HFFc6 (cell line): ENCODE measurements at regions not wholly inside any gene's neighbourhood (a gene's known extent, or its start where the extent isn't known, plus 50 kb on each side); places are given as distances from the start of the nearest gene placed in this dataset.
A peak's percentile ranks its signal among the peaks of the same experiment; 100 is the strongest.

Experiments
- DNase-seq: peaks from one replicate; pipeline ENCODE4 v3.0.0-alpha.2; 2018
- H3K27ac Mint-ChIP-seq: 2 replicates; pipeline ENCODE4 v1.8.0; 2020; ENCODE audit warnings: mild to moderate bottlenecking, mixed read lengths
- H3K27me3 Mint-ChIP-seq: 2 replicates; pipeline ENCODE4 v1.8.0; 2021; ENCODE audit warnings: mild to moderate bottlenecking, moderate library complexity, mixed read lengths; ENCODE audit not compliant: insufficient read depth
- H3K36me3 Mint-ChIP-seq: 2 replicates; pipeline ENCODE4 v1.8.0; 2021; ENCODE audit warnings: low read depth, mixed read lengths
- H3K4me1 Mint-ChIP-seq: 2 replicates; pipeline ENCODE4 v1.8.0; 2020; ENCODE audit warnings: low read depth, mixed read lengths
- H3K4me3 Mint-ChIP-seq: 2 replicates; pipeline ENCODE4 v1.8.0; 2020; ENCODE audit warnings: mild to moderate bottlenecking, moderate library complexity, mixed read lengths
- H3K9me3 Mint-ChIP-seq: 2 replicates; pipeline ENCODE4 v1.8.0; 2020; ENCODE audit warnings: mild to moderate bottlenecking, mixed read lengths
- TF ChIP-seq, protein P1 (sequence below): fragments of 200-600 bp; sonication (generic); IDR thresholded peaks from 2 replicates; pipeline ENCODE4 v1.5.0; 2021; ENCODE audit warnings: antibody characterized with exemption, mild to moderate bottlenecking

DNA sequence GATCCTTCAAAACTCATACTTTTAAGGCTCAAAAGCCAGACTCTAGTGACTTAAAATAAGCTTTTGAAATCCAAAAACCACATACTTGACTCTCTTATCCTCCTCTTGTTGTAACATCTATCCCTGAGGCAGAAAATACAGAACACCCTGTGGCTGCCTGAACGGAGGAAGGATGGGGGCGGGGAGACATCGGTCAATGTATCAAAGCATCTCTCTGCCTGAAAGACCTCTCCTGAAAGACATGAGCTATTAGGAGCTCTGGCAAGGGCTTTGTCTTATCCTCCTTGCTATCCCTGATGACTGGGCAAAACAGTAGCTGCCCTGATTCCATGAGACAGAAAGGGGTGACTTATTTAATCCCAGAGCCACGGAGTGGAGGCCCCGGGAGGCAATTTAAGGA lies 122.4 kb downstream of the MN1 start:
- H3K9me3 Mint-ChIP-seq, result no peaks in the 10 kb centered on the region
- TF ChIP-seq, protein P1, sequence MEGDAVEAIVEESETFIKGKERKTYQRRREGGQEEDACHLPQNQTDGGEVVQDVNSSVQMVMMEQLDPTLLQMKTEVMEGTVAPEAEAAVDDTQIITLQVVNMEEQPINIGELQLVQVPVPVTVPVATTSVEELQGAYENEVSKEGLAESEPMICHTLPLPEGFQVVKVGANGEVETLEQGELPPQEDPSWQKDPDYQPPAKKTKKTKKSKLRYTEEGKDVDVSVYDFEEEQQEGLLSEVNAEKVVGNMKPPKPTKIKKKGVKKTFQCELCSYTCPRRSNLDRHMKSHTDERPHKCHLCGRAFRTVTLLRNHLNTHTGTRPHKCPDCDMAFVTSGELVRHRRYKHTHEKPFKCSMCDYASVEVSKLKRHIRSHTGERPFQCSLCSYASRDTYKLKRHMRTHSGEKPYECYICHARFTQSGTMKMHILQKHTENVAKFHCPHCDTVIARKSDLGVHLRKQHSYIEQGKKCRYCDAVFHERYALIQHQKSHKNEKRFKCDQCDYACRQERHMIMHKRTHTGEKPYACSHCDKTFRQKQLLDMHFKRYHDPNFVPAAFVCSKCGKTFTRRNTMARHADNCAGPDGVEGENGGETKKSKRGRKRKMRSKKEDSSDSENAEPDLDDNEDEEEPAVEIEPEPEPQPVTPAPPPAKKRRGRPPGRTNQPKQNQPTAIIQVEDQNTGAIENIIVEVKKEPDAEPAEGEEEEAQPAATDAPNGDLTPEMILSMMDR, result no peak
- no peak overlapping the region for H3K27ac Mint-ChIP-seq
- H3K4me1 Mint-ChIP-seq, result no peaks in the 10 kb centered on the region
- H3K36me3 Mint-ChIP-seq, result no peaks in the 10 kb centered on the region
- H3K27me3 Mint-ChIP-seq, result peaks cover 34% of the 10 kb centered on the region
- no peak overlapping the region for H3K4me3 Mint-ChIP-seq
- no peak for DNase-seq

DNA sequence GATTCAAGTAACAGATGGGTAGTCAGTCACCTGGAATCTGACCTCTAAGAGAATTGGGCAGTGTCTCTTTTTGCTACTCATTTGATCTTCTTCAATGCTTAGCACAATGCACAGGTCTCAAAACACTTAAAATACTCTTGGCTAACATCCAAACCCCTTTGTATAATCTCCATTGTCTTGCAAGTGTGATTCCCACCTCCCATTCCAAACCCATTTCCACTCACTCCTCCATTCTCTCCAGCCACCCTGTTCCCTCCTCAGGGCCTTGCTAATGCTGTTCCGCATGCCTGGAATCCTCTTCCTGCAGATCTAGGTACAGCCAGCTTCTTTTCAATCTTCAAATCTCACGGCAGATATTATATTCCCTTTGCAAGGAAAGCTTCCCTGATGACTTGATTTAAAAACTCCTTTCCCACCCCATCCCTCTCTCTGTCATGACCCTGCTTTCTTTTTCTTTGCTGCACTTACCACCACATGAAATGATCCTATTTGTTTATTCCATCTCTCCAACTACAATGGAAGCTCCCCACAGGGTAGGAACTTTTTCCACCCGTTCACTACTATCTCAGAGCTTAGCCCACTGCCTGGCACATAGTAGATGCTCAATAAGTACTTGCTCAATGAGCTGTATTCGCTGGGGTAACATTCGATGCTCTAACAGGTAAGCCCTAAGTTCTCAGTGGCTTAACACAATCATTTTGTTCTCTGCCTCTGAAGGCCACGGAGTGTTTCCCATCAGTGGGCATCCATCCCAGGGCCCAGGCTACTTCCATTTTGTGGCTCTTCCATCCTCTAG lies 121.7 kb downstream of the MN1 start:
- Mint-ChIP-seq H3K27me3 (peaks cover 35% of the 10 kb centered on the region), H3K9me3 (no peaks in the 10 kb centered on the region), H3K4me3 (no peak overlapping the region), H3K4me1 (no peaks in the 10 kb centered on the region), H3K27ac (no peak overlapping the region), H3K36me3 (no peaks in the 10 kb centered on the region)
- TF ChIP-seq, protein P1, result no peak
- no peak for DNase-seq

- H3K9me3 Mint-ChIP-seq, result no peaks in the 10 kb centered on the region
- no peak for DNase-seq
- H3K4me3 Mint-ChIP-seq, result no peak overlapping the region
- TF ChIP-seq, protein P1, result no peak
- H3K4me1 Mint-ChIP-seq, result peaks cover under 1% of the 10 kb centered on the region
- H3K27ac Mint-ChIP-seq, result no peak overlapping the region
- H3K36me3 Mint-ChIP-seq, result no peaks in the 10 kb centered on the region
- H3K27me3 Mint-ChIP-seq, result peaks cover 36% of the 10 kb centered on the region
These were observed 120.9 kb downstream of the MN1 start for GRCh38 chr22:27680636-27681035.

DNA sequence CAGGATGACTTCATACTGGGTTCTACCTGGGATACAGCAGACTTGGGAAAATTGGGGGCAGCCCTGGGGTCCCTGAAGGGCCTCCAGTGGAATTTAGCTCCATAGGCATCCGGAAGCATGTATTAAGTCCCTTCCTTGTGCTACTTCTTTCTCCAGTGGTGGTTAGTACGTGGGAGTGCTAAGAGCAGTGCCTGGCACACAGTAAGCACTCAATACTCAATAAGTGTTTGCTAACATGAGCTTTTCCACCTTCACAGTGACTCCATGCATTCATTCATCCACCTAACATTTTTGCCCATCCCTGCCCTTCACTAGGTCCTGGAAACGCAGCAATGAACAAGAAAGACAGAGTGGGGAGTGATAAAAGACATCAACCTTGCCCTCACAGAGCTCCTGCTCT lies 120.5 kb downstream of the MN1 start:
- H3K36me3 Mint-ChIP-seq, result no peaks in the 10 kb centered on the region
- no peak for DNase-seq
- TF ChIP-seq, protein P1, result no peak
- peaks cover 32% of the 10 kb centered on the region for H3K27me3 Mint-ChIP-seq
- no peaks in the 10 kb centered on the region for H3K9me3 Mint-ChIP-seq
- H3K27ac Mint-ChIP-seq, result no peak overlapping the region
- peaks cover 4% of the 10 kb centered on the region for H3K4me1 Mint-ChIP-seq
- H3K4me3 Mint-ChIP-seq, result no peak overlapping the region

GRCh38 chr22:27682437-27682836 lies 119.1 kb downstream of the MN1 start:
- Mint-ChIP-seq H3K36me3 (no peaks in the 10 kb centered on the region), H3K4me1 (peaks cover 13% of the 10 kb centered on the region), H3K27ac (no peak overlapping the region), H3K9me3 (no peaks in the 10 kb centered on the region), H3K4me3 (no peak overlapping the region), H3K27me3 (peaks cover 28% of the 10 kb centered on the region)
- DNase-seq, result no peak
- TF ChIP-seq, protein P1, result peak; percentile 62
